ENCODE measurements at regions not wholly inside any gene's neighbourhood (a gene's known extent, or its start where the extent isn't known, plus 50 kb on each side); places are given as distances from the start of the nearest gene placed in this dataset.

DNA sequence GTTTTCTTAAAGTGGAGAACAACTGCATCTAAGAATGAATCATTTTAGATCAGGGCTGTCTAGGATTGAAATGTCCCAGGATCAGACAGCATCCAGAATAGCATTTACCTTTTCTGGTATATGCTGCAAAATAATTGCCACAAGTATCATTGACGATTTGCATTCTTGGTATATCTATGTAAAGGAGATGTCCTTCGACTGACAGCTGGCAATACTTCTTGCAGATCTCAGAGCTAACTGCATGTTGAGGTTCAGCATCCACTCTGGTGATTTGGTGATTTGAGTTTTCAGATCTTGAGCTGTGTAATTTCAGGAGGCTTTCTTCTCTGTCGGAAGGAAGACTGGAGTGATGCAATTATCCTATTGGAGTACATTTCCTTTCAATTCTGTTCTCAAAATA, 78.1 kb upstream of the CPHXL start:
- Histone ChIP-seq H3K9me3 (no peaks in the 10 kb centered on the region), H3K27ac (no peak overlapping the region), H3K27me3 (no peaks in the 10 kb centered on the region), H3K36me3 (no peaks in the 10 kb centered on the region), H3K4me3 (replicated peaks in 1 of 3) (no peak overlapping the region), H3K4me1 (no peaks in the 10 kb centered on the region)
- TF ChIP-seq POLR2A (IDR thresholded peaks at IDR 0.05), result no peak
- TF ChIP-seq, protein P1, sequence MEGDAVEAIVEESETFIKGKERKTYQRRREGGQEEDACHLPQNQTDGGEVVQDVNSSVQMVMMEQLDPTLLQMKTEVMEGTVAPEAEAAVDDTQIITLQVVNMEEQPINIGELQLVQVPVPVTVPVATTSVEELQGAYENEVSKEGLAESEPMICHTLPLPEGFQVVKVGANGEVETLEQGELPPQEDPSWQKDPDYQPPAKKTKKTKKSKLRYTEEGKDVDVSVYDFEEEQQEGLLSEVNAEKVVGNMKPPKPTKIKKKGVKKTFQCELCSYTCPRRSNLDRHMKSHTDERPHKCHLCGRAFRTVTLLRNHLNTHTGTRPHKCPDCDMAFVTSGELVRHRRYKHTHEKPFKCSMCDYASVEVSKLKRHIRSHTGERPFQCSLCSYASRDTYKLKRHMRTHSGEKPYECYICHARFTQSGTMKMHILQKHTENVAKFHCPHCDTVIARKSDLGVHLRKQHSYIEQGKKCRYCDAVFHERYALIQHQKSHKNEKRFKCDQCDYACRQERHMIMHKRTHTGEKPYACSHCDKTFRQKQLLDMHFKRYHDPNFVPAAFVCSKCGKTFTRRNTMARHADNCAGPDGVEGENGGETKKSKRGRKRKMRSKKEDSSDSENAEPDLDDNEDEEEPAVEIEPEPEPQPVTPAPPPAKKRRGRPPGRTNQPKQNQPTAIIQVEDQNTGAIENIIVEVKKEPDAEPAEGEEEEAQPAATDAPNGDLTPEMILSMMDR (IDR thresholded peaks at IDR 0.05), result no peak
- WGBS, 2 donors, result 55 to 59% methylated on average over 3 of the region's 3 CpGs
- intact Hi-C loops (cut with DNase I), result no loop called here
- no peak for DNase-seq

DNA sequence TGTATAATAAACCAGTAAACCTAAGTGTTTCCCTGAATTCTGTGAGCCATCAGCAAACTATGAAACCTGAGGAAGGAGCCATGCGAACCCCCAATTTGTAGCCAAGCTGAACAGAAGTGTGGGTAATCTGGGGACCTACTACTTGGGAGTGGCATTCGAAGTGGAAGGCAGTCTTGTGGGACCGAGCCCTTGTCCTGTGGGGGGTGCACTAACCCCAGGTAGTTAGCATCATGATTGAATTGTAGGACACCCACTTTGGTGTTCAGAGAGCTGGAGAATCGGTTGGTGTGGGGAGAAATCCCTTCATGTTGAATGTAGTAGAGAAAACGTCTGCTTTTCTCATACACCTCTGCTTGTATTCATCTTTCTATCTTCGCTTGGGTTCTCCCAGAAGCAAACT, 79.7 kb upstream of the CPHXL start:
- Histone ChIP-seq H3K4me3 (replicated peaks in 1 of 3) (no peak overlapping the region), H3K27ac (no peak overlapping the region), H3K4me1 (no peaks in the 10 kb centered on the region), H3K9me3 (no peaks in the 10 kb centered on the region), H3K27me3 (no peaks in the 10 kb centered on the region), H3K36me3 (no peaks in the 10 kb centered on the region)
- TF ChIP-seq, protein P1 (IDR thresholded peaks at IDR 0.05), result no peak
- no peak for TF ChIP-seq POLR2A (IDR thresholded peaks at IDR 0.05)
- no peak for DNase-seq
- 86 to 91% methylated on average over 6 of the region's 6 CpGs for WGBS, 2 donors
- intact Hi-C loops (cut with DNase I), result no loop called here

DNA sequence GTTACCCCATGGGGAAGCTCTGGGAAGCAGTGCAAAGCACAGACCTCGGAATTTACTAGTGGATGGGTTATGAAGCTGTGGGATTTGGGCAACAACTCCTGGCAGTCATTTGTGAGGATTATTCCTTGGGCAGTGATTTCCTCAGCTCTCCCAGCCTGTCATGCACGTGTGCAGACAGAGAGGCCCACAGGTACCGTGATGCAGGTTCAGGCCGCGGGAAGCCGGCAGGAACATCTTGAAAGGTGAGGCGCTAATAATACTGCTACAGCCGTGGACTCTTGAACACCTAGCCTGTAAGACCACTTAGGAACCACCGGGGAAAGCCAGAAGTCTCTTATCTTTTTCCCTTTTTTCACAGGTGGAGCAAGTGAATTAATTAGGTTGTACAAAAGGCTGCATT, 80.2 kb upstream of the CPHXL start:
- H3K36me3 ChIP-seq, result no peaks in the 10 kb centered on the region
- H3K9me3 ChIP-seq, result no peaks in the 10 kb centered on the region
- intact Hi-C loops (cut with DNase I), result no loop called here
- no peaks in the 10 kb centered on the region for H3K27me3 ChIP-seq
- TF ChIP-seq POLR2A (IDR thresholded peaks at IDR 0.05), result no peak
- TF ChIP-seq, protein P1 (IDR thresholded peaks at IDR 0.05), result no peak
- no peak for DNase-seq
- H3K4me1 ChIP-seq, result no peaks in the 10 kb centered on the region
- 77 to 85% methylated on average over 9 of the region's 9 CpGs for WGBS, 2 donors
- no peak overlapping the region for H3K4me3 ChIP-seq (replicated peaks in 1 of 3)
- no peak overlapping the region for H3K27ac ChIP-seq

DNA sequence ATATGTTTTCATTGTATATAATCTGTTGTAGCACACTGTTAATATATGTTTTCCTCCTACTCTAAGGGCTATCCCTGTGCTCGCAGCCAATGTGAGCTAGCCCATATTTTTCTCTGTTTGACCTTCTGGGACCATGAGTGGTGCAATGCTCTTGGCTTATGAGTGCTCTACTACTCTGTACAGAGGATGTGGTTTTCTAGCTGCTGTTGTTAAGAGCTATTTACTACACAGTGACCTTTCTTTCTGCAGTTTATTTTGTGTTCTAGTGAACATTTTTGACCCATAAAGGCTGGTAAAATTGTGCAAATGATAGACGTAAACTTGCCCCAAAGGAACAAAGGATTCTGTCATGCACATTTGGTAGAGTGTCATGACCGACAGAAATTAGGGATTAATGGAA, 84.1 kb upstream of the CPHXL start:
- Histone ChIP-seq H3K4me1 (no peaks in the 10 kb centered on the region), H3K27me3 (no peaks in the 10 kb centered on the region), H3K9me3 (no peaks in the 10 kb centered on the region), H3K36me3 (no peaks in the 10 kb centered on the region), H3K4me3 (replicated peaks in 1 of 3) (no peak overlapping the region), H3K27ac (no peak overlapping the region)
- intact Hi-C loops (cut with DNase I), result no loop called here
- no peak for DNase-seq
- no peak for TF ChIP-seq POLR2A (IDR thresholded peaks at IDR 0.05)
- TF ChIP-seq, protein P1 (IDR thresholded peaks at IDR 0.05), result no peak
- WGBS, 2 donors, result 84 to 85% methylated on average over 3 of the region's 3 CpGs

DNA sequence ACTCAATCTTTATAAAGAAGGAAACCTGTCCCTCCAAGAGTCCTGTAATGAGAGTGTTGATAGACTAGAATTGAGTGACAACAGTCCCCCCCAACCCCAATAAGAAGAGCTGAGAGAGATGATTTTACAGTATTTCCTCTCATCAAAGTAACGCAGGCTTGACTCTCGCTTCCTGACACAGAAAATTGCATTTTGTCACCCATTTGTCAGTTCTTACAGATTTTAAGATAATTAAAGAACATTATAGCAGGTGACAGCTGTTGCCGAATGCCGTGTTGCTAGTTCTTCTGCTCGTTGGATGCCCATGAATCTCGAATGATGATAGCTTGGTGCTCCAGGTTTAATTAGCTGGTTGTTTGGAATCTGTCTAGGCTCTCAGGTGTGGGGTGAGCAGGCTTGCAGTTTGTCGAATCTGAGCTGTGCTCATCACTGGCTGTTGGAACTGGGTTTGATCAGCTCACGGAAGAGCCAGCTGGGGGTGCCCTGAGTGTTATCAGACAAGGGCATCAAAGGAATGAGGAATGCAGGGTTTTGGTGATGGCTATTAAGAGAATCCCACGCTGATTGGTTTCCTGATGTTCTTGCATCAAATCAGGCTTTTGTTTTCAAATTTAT, 84.8 kb upstream of the CPHXL start:
- Histone ChIP-seq H3K9me3 (no peaks in the 10 kb centered on the region), H3K4me3 (replicated peaks in 1 of 3) (no peak overlapping the region), H3K27ac (no peak overlapping the region), H3K4me1 (no peaks in the 10 kb centered on the region), H3K36me3 (no peaks in the 10 kb centered on the region), H3K27me3 (no peaks in the 10 kb centered on the region)
- DNase-seq, result no peak
- 76 to 86% methylated on average over 9 of the region's 9 CpGs for WGBS, 2 donors
- TF ChIP-seq POLR2A (IDR thresholded peaks at IDR 0.05), result no peak
- TF ChIP-seq, protein P1 (IDR thresholded peaks at IDR 0.05), result no peak
- intact Hi-C loops (cut with DNase I), result no loop called here
